Mesenchymal stem cell (in vitro differentiated cells and primary cell): ENCODE measurements at regions not wholly inside any gene's neighbourhood (a gene's known extent, or its start where the extent isn't known, plus 50 kb on each side); places are given as distances from the start of the nearest gene placed in this dataset.

Experiments used
- DNase-seq: peaks from one replicate; pipeline ENCODE4 v3.0.0-alpha.2; 2013
- H2AFZ ChIP-seq: one replicate; pipeline ENCODE4 v1.6.1; 2013; ENCODE audit warnings: low read depth, mild to moderate bottlenecking, control low read depth, inconsistent platforms, low read length, moderate library complexity
- H2AK5ac ChIP-seq: 2 replicates; pipeline ENCODE4 v1.6.1; 2013; ENCODE audit warnings: low read length, moderate library complexity, mild to moderate bottlenecking, inconsistent platforms; ENCODE audit not compliant: severe bottlenecking
- H2BK120ac ChIP-seq: one replicate; pipeline ENCODE4 v1.6.1; 2013; ENCODE audit warnings: low read depth, mild to moderate bottlenecking, inconsistent platforms, low read length, moderate library complexity
- H2BK12ac ChIP-seq, 2 experiments: one replicate each; pipeline ENCODE4 v1.6.1; 2013; ENCODE audit warnings: inconsistent platforms in 2 of 2, low read length in 2 of 2, mild to moderate bottlenecking in 2 of 2, moderate library complexity in 2 of 2, control low read depth in 1 of 2
- H2BK15ac ChIP-seq: one replicate; pipeline ENCODE4 v1.6.1; 2013; ENCODE audit warnings: mild to moderate bottlenecking, low read depth, inconsistent platforms; ENCODE audit not compliant: poor library complexity, severe bottlenecking
- H2BK5ac ChIP-seq: 2 replicates; pipeline ENCODE4 v1.6.1; 2013; ENCODE audit warnings: low read depth, mild to moderate bottlenecking, low read length, control low read depth, inconsistent platforms; ENCODE audit not compliant: poor library complexity, severe bottlenecking
- H3K14ac ChIP-seq, 2 experiments: one replicate each; pipeline ENCODE4 v1.6.1; 2013; ENCODE audit warnings: inconsistent platforms in 2 of 2, low read length in 2 of 2, control low read depth in 1 of 2, mild to moderate bottlenecking in 1 of 2, moderate library complexity in 1 of 2
- H3K18ac ChIP-seq, 2 experiments: one replicate each; pipeline ENCODE4 v1.6.1; 2013; ENCODE audit warnings: inconsistent platforms in 2 of 2, low read length in 2 of 2, control low read depth in 1 of 2, low read depth in 1 of 2, mild to moderate bottlenecking in 1 of 2
- H3K23ac ChIP-seq, 2 experiments: one replicate each; pipeline ENCODE4 v1.6.1; 2013; ENCODE audit warnings: inconsistent platforms in 2 of 2, low read length in 2 of 2, mild to moderate bottlenecking in 2 of 2, moderate library complexity in 2 of 2, control low read depth in 1 of 2
- H3K27ac ChIP-seq: 2 replicates; pipeline ENCODE4 v1.5.1; 2013; ENCODE audit warnings: mild to moderate bottlenecking, moderate library complexity, low read length, control low read depth, inconsistent platforms; ENCODE audit not compliant: poor library complexity, severe bottlenecking
- H3K27me3 ChIP-seq, 2 experiments: 2 replicates each; pipeline versions ENCODE4 v1.6.1 to v1.7.0; 2013; ENCODE audit warnings: low read length in 2 of 2, mild to moderate bottlenecking in 2 of 2, moderate library complexity in 2 of 2, control low read depth in 1 of 2, inconsistent platforms in 1 of 2; ENCODE audit not compliant: control insufficient read depth in 1 of 2, insufficient read depth in 1 of 2
- H3K36me3 ChIP-seq, 2 experiments: 2 replicates each; pipeline versions ENCODE4 v1.6.1 to v1.7.0; 2013; ENCODE audit warnings: low read length in 2 of 2, control low read depth in 1 of 2, inconsistent platforms in 1 of 2, low read depth in 1 of 2, mild to moderate bottlenecking in 1 of 2; ENCODE audit not compliant: insufficient read depth in 2 of 2, control insufficient read depth in 1 of 2
- H3K4ac ChIP-seq, 2 experiments: one replicate each; pipeline ENCODE4 v1.6.1; 2013; ENCODE audit warnings: inconsistent platforms in 2 of 2, low read length in 2 of 2, mild to moderate bottlenecking in 2 of 2, moderate library complexity in 2 of 2, control low read depth in 1 of 2, low read depth in 1 of 2
- H3K4me1 ChIP-seq: 2 replicates; pipeline ENCODE4 v1.6.1; 2013; ENCODE audit warnings: low read depth, low read length, control low read depth; ENCODE audit not compliant: control insufficient read depth, insufficient read depth
- H3K4me2 ChIP-seq: 2 replicates; pipeline ENCODE4 v1.6.1; 2013; ENCODE audit warnings: low read length, mild to moderate bottlenecking, inconsistent platforms; ENCODE audit not compliant: poor library complexity, severe bottlenecking
- H3K4me3 ChIP-seq, 2 experiments: 2 replicates each; pipeline versions ENCODE4 v1.5.1 to v1.7.0; 2013; ENCODE audit warnings: low read length in 2 of 2, mild to moderate bottlenecking in 2 of 2, control low read depth in 1 of 2, low read depth in 1 of 2; ENCODE audit not compliant: insufficient read depth in 1 of 2
- H3K79me1 ChIP-seq: replicated peaks from 2 replicates; pipeline ENCODE4 v1.6.1; 2013; ENCODE audit warnings: mild to moderate bottlenecking, control low read depth, low read length, inconsistent platforms; ENCODE audit not compliant: poor library complexity, severe bottlenecking
- H3K9ac ChIP-seq: 2 replicates; pipeline ENCODE4 v1.7.0; 2013; ENCODE audit warnings: mild to moderate bottlenecking, low read length, moderate library complexity
- H3K9me3 ChIP-seq: 2 replicates; pipeline ENCODE4 v1.7.0; 2013; ENCODE audit warnings: mild to moderate bottlenecking, low read length; ENCODE audit not compliant: control insufficient read depth
- H4K8ac ChIP-seq: one replicate; pipeline ENCODE4 v1.6.1; 2013; ENCODE audit warnings: inconsistent platforms, mild to moderate bottlenecking, low read length, moderate library complexity
- H4K91ac ChIP-seq: one replicate; pipeline ENCODE4 v1.6.1; 2013; ENCODE audit warnings: mild to moderate bottlenecking, low read length, inconsistent platforms
- WGBS: methylation state at CpG from one replicate; pipeline ENCODE4 v1.1.7; 2013; ENCODE audit warnings: mixed read lengths; 5-methylcytosine and 5-hydroxymethylcytosine counted together

DNA sequence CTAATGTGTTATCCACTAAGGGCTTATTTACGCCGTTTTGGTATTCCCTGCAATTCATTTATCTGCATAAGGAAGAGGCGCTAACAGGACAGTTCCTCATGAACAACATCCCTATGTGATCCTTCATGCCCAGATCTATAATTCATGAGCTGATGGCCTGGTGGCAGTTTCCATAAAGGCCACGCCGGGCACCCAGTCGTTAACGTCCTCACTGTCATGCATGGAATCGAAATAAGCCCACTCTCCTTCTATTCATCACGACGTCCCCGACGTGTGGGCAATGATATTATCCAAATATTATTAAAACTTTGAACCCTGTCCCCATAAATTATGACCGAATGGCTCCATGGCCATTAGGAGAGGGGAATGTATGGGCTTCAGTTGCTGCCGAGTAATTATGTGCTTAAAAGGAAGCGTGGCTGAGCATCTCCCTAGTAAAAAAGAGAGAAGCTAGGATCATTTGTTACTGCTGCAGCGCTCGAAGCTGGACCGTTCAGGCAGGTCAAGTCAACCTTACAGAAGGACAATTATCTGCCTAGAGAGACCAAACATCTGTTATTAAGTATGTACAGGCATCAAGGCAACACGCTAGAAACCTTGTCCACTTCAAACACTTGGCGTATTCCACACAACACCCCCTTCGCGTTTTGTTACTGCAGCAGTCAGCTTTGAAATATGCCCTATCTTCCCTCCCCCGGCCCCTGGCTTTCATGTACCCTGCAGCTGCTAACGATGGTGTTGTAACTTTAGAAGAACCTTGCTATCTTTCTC lies 94.0 kb upstream of the SALL1 start:
- no peak overlapping the region for H3K4ac ChIP-seq
- H2BK12ac ChIP-seq = no peak overlapping the region
- H3K79me1 ChIP-seq = no peaks in the 10 kb centered on the region
- no peak overlapping the region for H2BK5ac ChIP-seq
- 84% methylated on average over 18 of the region's 24 CpGs for WGBS
- no peak overlapping the region for H3K18ac ChIP-seq
- no peak overlapping the region for H3K27ac ChIP-seq
- no peak overlapping the region for H2AFZ ChIP-seq
- no peak overlapping the region for H3K4me2 ChIP-seq
- H3K23ac ChIP-seq = no peak overlapping the region
- no peak overlapping the region for H3K4me3 ChIP-seq
- H3K36me3 ChIP-seq = no peaks in the 10 kb centered on the region
- H2BK120ac ChIP-seq = no peak overlapping the region
- no peaks in the 10 kb centered on the region for H3K9me3 ChIP-seq
- no peak overlapping the region for H4K91ac ChIP-seq
- H3K14ac ChIP-seq = no peak overlapping the region
- H2BK15ac ChIP-seq = no peak overlapping the region
- no peak overlapping the region for H3K9ac ChIP-seq
- DNase-seq = no peak
- no peak overlapping the region for H2AK5ac ChIP-seq
- no peaks in the 10 kb centered on the region for H3K4me1 ChIP-seq
- peaks cover 10 to 16% of the 10 kb centered on the region in 2 experiments for H3K27me3 ChIP-seq
- H4K8ac ChIP-seq = no peak overlapping the region

DNA sequence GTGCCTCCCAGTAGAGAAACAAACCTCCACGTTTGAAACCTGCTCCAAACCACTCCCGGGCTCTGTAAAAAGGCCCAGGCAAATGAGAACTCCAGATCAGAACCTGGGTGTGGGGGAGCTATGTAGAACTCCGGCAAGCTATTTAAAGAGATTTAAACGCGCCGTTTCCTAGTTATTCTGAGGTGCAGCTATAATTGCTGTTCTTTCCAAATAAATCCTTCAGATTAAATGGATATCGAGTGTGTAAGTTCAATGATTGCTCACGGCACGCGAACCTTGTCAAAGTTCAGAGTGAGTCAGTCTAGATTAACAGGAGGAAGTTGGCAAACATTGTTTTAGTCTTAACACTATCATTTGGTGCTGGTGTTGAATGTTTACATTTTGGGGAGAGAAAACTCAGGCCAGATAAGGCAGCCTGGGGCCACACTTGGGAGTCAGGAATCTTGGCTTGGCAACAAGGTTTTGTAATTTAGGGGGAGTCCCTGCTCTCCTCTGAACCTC lies 92.9 kb upstream of the SALL1 start:
- Histone ChIP-seq H2AK5ac (no peak overlapping the region), H3K18ac (no peak overlapping the region), H2BK12ac (no peak overlapping the region), H3K4ac (no peak overlapping the region), H2BK15ac (no peak overlapping the region), H3K4me1 (no peaks in the 10 kb centered on the region), H3K4me3 (no peak overlapping the region), H3K27ac (no peak overlapping the region), H4K8ac (no peak overlapping the region), H3K36me3 (no peaks in the 10 kb centered on the region), H3K4me2 (no peak overlapping the region), H2BK120ac (no peak overlapping the region), H3K9me3 (no peaks in the 10 kb centered on the region), H3K14ac (no peak overlapping the region), H2BK5ac (no peak overlapping the region), H4K91ac (no peak overlapping the region), H2AFZ (no peak overlapping the region), H3K79me1 (no peaks in the 10 kb centered on the region), H3K27me3 (peaks cover 10 to 16% of the 10 kb centered on the region in 2 experiments), H3K23ac (no peak overlapping the region), H3K9ac (no peak overlapping the region)
- peak; percentile 19 for DNase-seq
- WGBS = 55% methylated on average over 10 of the region's 10 CpGs

DNA sequence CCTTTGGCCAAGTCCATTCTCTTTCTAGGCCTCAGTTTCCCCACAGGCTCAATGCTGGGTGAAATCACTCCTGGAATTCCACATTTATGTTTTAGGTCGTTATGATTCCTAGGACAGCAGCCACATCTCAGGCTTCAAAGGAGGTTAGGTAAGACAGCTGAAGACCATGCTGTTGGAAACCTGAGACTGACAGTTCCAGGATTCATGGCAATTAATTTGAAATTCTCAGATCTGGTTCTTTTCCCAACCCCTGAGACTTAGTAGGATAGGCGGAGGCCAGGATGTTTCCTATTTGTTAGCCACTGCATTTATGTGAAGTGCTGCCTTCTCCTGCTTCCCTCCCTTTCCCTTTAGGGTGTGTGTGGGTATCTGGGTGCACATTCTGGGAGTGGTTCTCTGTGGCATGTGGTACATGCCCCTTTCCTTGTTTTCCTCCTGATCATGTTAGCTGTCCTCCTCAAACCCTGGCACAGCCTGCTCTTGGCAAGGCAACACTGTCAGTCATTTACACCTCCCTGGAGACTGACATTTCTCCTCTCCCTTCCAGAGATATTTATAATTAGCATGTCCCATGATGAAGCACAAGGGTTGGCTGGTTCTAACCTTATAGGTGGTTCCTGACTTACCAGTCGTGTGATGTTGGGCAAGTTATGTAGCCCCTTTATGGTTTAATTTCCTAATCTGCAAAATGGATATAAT lies 91.4 kb upstream of the SALL1 start:
- no peak overlapping the region for H4K8ac ChIP-seq
- no peaks in the 10 kb centered on the region for H3K4me1 ChIP-seq

DNA sequence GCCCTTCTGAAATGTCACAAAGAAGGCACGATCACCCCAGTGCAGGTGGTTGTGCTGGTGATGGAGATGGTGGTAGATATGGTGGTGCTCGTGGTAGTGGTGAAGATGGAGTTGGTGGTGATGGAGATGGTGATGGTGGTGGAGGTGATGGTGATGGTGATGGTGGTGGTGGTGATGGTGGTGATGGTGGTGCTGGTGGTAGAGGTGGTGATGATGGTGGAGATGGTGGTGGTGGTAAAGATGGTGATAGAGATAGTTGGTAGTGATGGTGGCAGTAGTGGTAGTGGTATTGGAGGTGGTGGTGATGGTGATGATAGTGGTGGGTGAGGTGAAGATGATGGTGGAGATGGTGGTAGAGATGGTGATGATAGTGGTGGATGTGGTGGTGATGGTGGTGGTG lies 88.1 kb upstream of the SALL1 start:
- H2BK12ac ChIP-seq = no peak overlapping the region
- H3K18ac ChIP-seq = no peak overlapping the region
- H3K27ac ChIP-seq = no peak overlapping the region
- H3K79me1 ChIP-seq = no peaks in the 10 kb centered on the region
- no peaks in the 10 kb centered on the region for H3K36me3 ChIP-seq
- 86% methylated on average over 2 of the region's 2 CpGs for WGBS
- H2BK5ac ChIP-seq = no peak overlapping the region
- H3K4ac ChIP-seq = no peak overlapping the region
- no peak overlapping the region for H2AK5ac ChIP-seq
- H3K4me2 ChIP-seq = no peak overlapping the region
- H2BK120ac ChIP-seq = no peak overlapping the region
- H3K27me3 ChIP-seq = peaks cover 13 to 16% of the 10 kb centered on the region in 2 experiments
- H3K4me3 ChIP-seq = no peak overlapping the region
- H4K8ac ChIP-seq = no peak overlapping the region
- H2AFZ ChIP-seq = no peak overlapping the region
- H3K23ac ChIP-seq = no peak overlapping the region
- H3K14ac ChIP-seq = no peak overlapping the region
- H2BK15ac ChIP-seq = no peak overlapping the region
- no peak for DNase-seq
- no peak overlapping the region for H4K91ac ChIP-seq
- H3K9ac ChIP-seq = no peak overlapping the region
- no peaks in the 10 kb centered on the region for H3K4me1 ChIP-seq
- H3K9me3 ChIP-seq = no peaks in the 10 kb centered on the region

More for the DNA sequence above, 91.4 kb upstream of the SALL1 start:
- no peaks in the 10 kb centered on the region for H3K79me1 ChIP-seq
- peaks cover 13 to 16% of the 10 kb centered on the region in 2 experiments for H3K27me3 ChIP-seq
- H3K36me3 ChIP-seq = no peaks in the 10 kb centered on the region
- no peak overlapping the region for H2BK120ac ChIP-seq
- H3K4me2 ChIP-seq = no peak overlapping the region
- no peak overlapping the region for H2AFZ ChIP-seq
- no peaks in the 10 kb centered on the region for H3K9me3 ChIP-seq
- H3K23ac ChIP-seq = no peak overlapping the region
- H3K14ac ChIP-seq = no peak overlapping the region
- H3K4me3 ChIP-seq = no peak overlapping the region
- no peak for DNase-seq
- 87% methylated on average over 3 of the region's 3 CpGs for WGBS
- no peak overlapping the region for H2AK5ac ChIP-seq
- no peak overlapping the region for H2BK5ac ChIP-seq
- H3K18ac ChIP-seq = no peak overlapping the region
- H2BK15ac ChIP-seq = no peak overlapping the region
- H3K9ac ChIP-seq = no peak overlapping the region
- no peak overlapping the region for H3K4ac ChIP-seq
- H2BK12ac ChIP-seq = no peak overlapping the region
- no peak overlapping the region for H4K91ac ChIP-seq
- H3K27ac ChIP-seq = no peak overlapping the region
